H9 (cell line): ENCODE measurements at regions not wholly inside any gene's neighbourhood (a gene's known extent, or its start where the extent isn't known, plus 50 kb on each side); places are given as distances from the start of the nearest gene placed in this dataset.

Source experiments
- DNase-seq: peaks from one replicate; pipeline ENCODE4 v3.0.0-alpha.2; 2017
- H2AFZ ChIP-seq: one replicate; pipeline ENCODE4 v1.6.1; 2013; ENCODE audit warnings: mild to moderate bottlenecking, low read length, control low read depth, moderate library complexity
- H2AK5ac ChIP-seq: 2 replicates; pipeline ENCODE4 v1.6.1; 2013; ENCODE audit warnings: low read length, control low read depth, mixed read lengths; ENCODE audit not compliant: insufficient read length
- H2BK120ac ChIP-seq: one replicate; pipeline ENCODE4 v1.6.1; 2013; ENCODE audit warnings: low read depth, mild to moderate bottlenecking, low read length, control low read depth, inconsistent platforms; ENCODE audit not compliant: poor library complexity, severe bottlenecking
- H2BK12ac ChIP-seq: 2 replicates; pipeline ENCODE4 v1.6.1; 2013; ENCODE audit warnings: low read length, control low read depth, mixed read lengths, low read depth; ENCODE audit not compliant: insufficient read length
- H2BK15ac ChIP-seq: 2 replicates; pipeline ENCODE4 v1.6.1; 2013; ENCODE audit warnings: low read depth, low read length, control low read depth
- H2BK20ac ChIP-seq: one replicate; pipeline ENCODE4 v1.6.1; 2013; ENCODE audit warnings: low read depth, mild to moderate bottlenecking, low read length, control low read depth, inconsistent platforms; ENCODE audit not compliant: poor library complexity, severe bottlenecking
- H2BK5ac ChIP-seq: 2 replicates; pipeline ENCODE4 v1.6.1; 2013; ENCODE audit warnings: low read length, control low read depth, mixed read lengths; ENCODE audit not compliant: insufficient read length
- H3K14ac ChIP-seq: 2 replicates; pipeline ENCODE4 v1.6.1; 2013; ENCODE audit warnings: low read length, control low read depth; ENCODE audit not compliant: insufficient read depth
- H3K18ac ChIP-seq: 2 replicates; pipeline ENCODE4 v1.6.1; 2013; ENCODE audit warnings: low read depth, mild to moderate bottlenecking, mixed read lengths, low read length, control low read depth; ENCODE audit not compliant: insufficient read length
- H3K23ac ChIP-seq: 2 replicates; pipeline ENCODE4 v1.6.1; 2013; ENCODE audit warnings: low read length, control low read depth, mixed read lengths, low read depth; ENCODE audit not compliant: insufficient read length
- H3K23me2 ChIP-seq: 2 replicates; pipeline ENCODE4 v1.6.1; 2013; ENCODE audit warnings: low read depth, mild to moderate bottlenecking, mixed read lengths, low read length, control low read depth; ENCODE audit not compliant: insufficient read length, poor library complexity, severe bottlenecking
- H3K27ac ChIP-seq: 2 replicates; pipeline ENCODE4 v1.5.1; 2013; ENCODE audit warnings: low read length, control low read depth, mixed read lengths, low read depth; ENCODE audit not compliant: insufficient read length
- H3K27me3 ChIP-seq: 2 replicates; pipeline ENCODE4 v1.6.1; 2013; ENCODE audit warnings: low read length, control low read depth, inconsistent platforms; ENCODE audit not compliant: insufficient read depth
- H3K4ac ChIP-seq: 2 replicates; pipeline ENCODE4 v1.6.1; 2013; ENCODE audit warnings: low read depth, mild to moderate bottlenecking, control low read depth, inconsistent platforms, low read length, moderate library complexity
- H3K4me1 ChIP-seq: 2 replicates; pipeline ENCODE4 v1.6.1; 2013; ENCODE audit warnings: low read length, control low read depth, inconsistent platforms; ENCODE audit not compliant: insufficient read depth
- H3K4me2 ChIP-seq: 2 replicates; pipeline ENCODE4 v1.6.1; 2013; ENCODE audit warnings: low read length, control low read depth, mixed read lengths; ENCODE audit not compliant: insufficient read length, insufficient read depth
- H3K56ac ChIP-seq: 2 replicates; pipeline ENCODE4 v1.6.1; 2013; ENCODE audit warnings: low read depth, mild to moderate bottlenecking, mixed read lengths, low read length, control low read depth; ENCODE audit not compliant: insufficient read length
- H3K79me1 ChIP-seq: 2 replicates; pipeline ENCODE4 v1.6.1; 2013; ENCODE audit warnings: low read depth, mild to moderate bottlenecking, moderate library complexity, low read length, control low read depth, inconsistent platforms; ENCODE audit not compliant: insufficient read depth, poor library complexity, severe bottlenecking
- H3K79me2 ChIP-seq: 2 replicates; pipeline ENCODE4 v1.6.1; 2013; ENCODE audit warnings: low read length, control low read depth, inconsistent platforms; ENCODE audit not compliant: insufficient read depth
- H3K9ac ChIP-seq: 2 replicates; pipeline ENCODE4 v1.6.1; 2013; ENCODE audit warnings: low read length, control low read depth, mixed read lengths; ENCODE audit not compliant: insufficient read length; ENCODE audit errors: extremely low read depth
- H3K9me3 ChIP-seq: one replicate; pipeline ENCODE4 v1.6.1; 2013; ENCODE audit warnings: low read depth, low read length, inconsistent platforms; ENCODE audit not compliant: control insufficient read depth
- H3T11ph ChIP-seq: one replicate; pipeline ENCODE4 v1.6.1; 2013; ENCODE audit warnings: mild to moderate bottlenecking, low read length, control low read depth, inconsistent platforms
- H4K20me1 ChIP-seq: one replicate; pipeline ENCODE4 v1.6.1; 2013; ENCODE audit not compliant: control insufficient read depth, insufficient read length, insufficient read depth
- H4K5ac ChIP-seq: 2 replicates; pipeline ENCODE4 v1.6.1; 2013; ENCODE audit warnings: low read depth, mild to moderate bottlenecking, mixed read lengths, low read length, control low read depth; ENCODE audit not compliant: insufficient read length
- H4K8ac ChIP-seq: replicated peaks from 2 replicates; pipeline ENCODE4 v1.6.1; 2013; ENCODE audit warnings: low read length, control low read depth, mixed read lengths, low read depth; ENCODE audit not compliant: insufficient read length
- H4K91ac ChIP-seq: 2 replicates; pipeline ENCODE4 v1.6.1; 2013; ENCODE audit warnings: low read depth, mild to moderate bottlenecking, moderate library complexity, mixed read lengths, low read length, control low read depth; ENCODE audit not compliant: insufficient read length
- H3K27ac Mint-ChIP-seq, 3 experiments: 2 replicates in 2 of 3; 3 replicates in 1 of 3; pipeline ENCODE4 v1.8.0; 2020 to 2021; ENCODE audit warnings: mixed read lengths in 3 of 3, mild to moderate bottlenecking in 1 of 3, moderate library complexity in 1 of 3
- H3K27me3 Mint-ChIP-seq: 2 replicates; pipeline ENCODE4 v1.8.0; 2021; ENCODE audit warnings: low read depth, mild to moderate bottlenecking, moderate library complexity, mixed read lengths
- H3K36me3 Mint-ChIP-seq, 3 experiments: 2 replicates in 2 of 3; 3 replicates in 1 of 3; pipeline ENCODE4 v1.8.0; 2020 to 2021; ENCODE audit warnings: low read depth in 3 of 3, mixed read lengths in 3 of 3; ENCODE audit not compliant: insufficient read depth in 1 of 3
- H3K4me1 Mint-ChIP-seq, 2 experiments: 2 replicates each; pipeline ENCODE4 v1.8.0; 2020; ENCODE audit warnings: mixed read lengths in 2 of 2
- H3K4me3 Mint-ChIP-seq, 2 experiments: 2 replicates in 1 of 2; 3 replicates in 1 of 2; pipeline ENCODE4 v1.8.0; 2020 to 2021; ENCODE audit warnings: mild to moderate bottlenecking in 2 of 2, mixed read lengths in 2 of 2, moderate library complexity in 1 of 2
- H3K9me3 Mint-ChIP-seq, 2 experiments: 2 replicates in 1 of 2; 3 replicates in 1 of 2; pipeline ENCODE4 v1.8.0; 2020; ENCODE audit warnings: mild to moderate bottlenecking in 2 of 2, mixed read lengths in 2 of 2, moderate library complexity in 1 of 2
- CTCF ChIP-seq: fragments of 200-600 bp; sonication (generic); conservative IDR thresholded peaks from 3 replicates; pipeline ENCODE4 v1.8.0; 2021; ENCODE audit warnings: antibody characterized with exemption, mild to moderate bottlenecking
- WGBS: extraction: QIAGEN DNeasy Blood & Tissue Kit; methylation state at CpG from one replicate; pipeline ENCODE4 v1.1.7; 2013; ENCODE audit warnings: missing lambda C conversion rate, low lambda C conversion rate, mixed read lengths; ENCODE audit not compliant: insufficient read length; ENCODE audit errors: extremely low coverage; 5-methylcytosine and 5-hydroxymethylcytosine counted together

- no CpG with 5 or more reads among the region's 2 CpGs for WGBS
- Histone ChIP-seq H3K23ac (no peak overlapping the region), H3K23me2 (no peaks in the 10 kb centered on the region), H2BK20ac (no peak overlapping the region), H3K14ac (no peak overlapping the region), H3K27me3 (no peaks in the 10 kb centered on the region), H3T11ph (no peak overlapping the region), H3K18ac (no peak overlapping the region), H3K4me1 (no peaks in the 10 kb centered on the region), H3K9ac (no peak overlapping the region), H2AK5ac (no peak overlapping the region), H2BK120ac (no peak overlapping the region), H2BK12ac (no peak overlapping the region), H3K4me2 (no peak overlapping the region), H3K4ac (no peak overlapping the region), H3K56ac (no peak overlapping the region), H4K8ac (no peak overlapping the region), H2BK15ac (no peak overlapping the region), H4K5ac (no peak overlapping the region), H4K20me1 (no peaks in the 10 kb centered on the region), H3K79me2 (no peaks in the 10 kb centered on the region), H3K79me1 (no peaks in the 10 kb centered on the region), H2BK5ac (no peak overlapping the region), H3K27ac (no peak overlapping the region), H3K9me3 (no peaks in the 10 kb centered on the region), H4K91ac (no peak overlapping the region), H2AFZ (no peak overlapping the region)
- H3K27ac Mint-ChIP-seq: no peak overlapping the region
- no peaks in the 10 kb centered on the region for H3K9me3 Mint-ChIP-seq
- TF ChIP-seq CTCF: no peak
- DNase-seq: no peak
- H3K27me3 Mint-ChIP-seq: no peaks in the 10 kb centered on the region
- no peaks in the 10 kb centered on the region for H3K4me1 Mint-ChIP-seq
- H3K36me3 Mint-ChIP-seq: no peaks in the 10 kb centered on the region
- H3K4me3 Mint-ChIP-seq: no peak overlapping the region
These were observed 186.6 kb upstream of the UBASH3B start for GRCh38 chr11:122468965-122469364.
